Prostate gland (tissue), 2 donors: ENCODE measurements at regions not wholly inside any gene's neighbourhood (a gene's known extent, or its start where the extent isn't known, plus 50 kb on each side); places are given as distances from the start of the nearest gene placed in this dataset.

ENCODE experiments used
- POLR2AphosphoS5 ChIP-seq: sonication (generic); formaldehyde crosslinking; IDR thresholded peaks from one replicate; pipeline ENCODE4 v1.6.1; 2017; ENCODE audit warnings: antibody characterized with exemption
- TF ChIP-seq, protein P1 (sequence below), 4 experiments: fragments of 200-600 bp in 2 of 4; fragments of 450-650 bp in 2 of 4; sonication (generic) in 2 of 4; IDR thresholded peaks; 1 replicate in 3 of 4; 2 replicates in 1 of 4; pipeline ENCODE4 v1.5.1; 2016 to 2019; ENCODE audit warnings: antibody characterized with exemption in 4 of 4, mild to moderate bottlenecking in 2 of 4, moderate library complexity in 2 of 4

DNA sequence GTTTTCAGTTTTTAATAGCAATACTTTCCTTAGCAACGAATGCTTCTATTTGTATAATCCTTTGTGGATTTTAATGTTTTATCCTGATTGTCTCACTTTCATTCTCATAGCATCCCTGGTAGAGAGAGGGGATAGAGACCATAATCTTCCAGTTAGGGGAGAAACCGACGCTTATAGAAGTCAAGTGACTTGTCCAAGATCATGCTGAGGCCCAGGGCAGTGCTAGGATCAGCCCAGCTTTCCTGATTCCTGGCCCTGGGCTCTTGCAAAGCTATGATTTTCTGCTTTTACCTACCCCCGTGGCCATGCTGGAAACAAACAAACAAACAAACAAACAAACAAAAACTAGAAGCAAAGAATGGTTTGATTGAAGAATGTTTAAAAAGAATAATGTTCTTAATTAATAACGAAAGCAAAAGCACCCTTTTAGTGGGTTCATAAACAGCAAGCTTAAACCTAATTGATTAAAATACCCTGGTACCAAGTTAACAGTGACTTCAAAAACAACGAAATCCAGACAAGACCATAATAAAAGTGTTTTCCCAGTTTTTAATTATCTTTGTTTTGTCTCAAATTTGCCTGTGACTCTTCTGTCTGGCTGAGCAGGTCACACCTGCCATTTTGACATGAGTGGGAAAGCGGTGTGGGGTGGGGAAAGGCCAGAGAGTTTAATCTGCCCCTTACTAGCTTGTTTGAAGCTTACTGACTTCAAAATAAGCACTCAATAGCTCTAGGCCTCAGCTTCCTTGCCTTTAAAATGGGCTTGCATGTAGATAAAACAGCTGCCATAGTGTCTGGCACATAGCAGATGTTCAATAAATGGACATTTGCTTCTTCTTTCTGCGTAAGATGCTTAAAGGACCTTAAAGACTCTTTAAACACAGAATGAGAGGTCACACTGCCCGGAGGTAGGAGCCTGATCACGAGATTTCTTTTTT, 116.6 kb upstream of the MYCN start:
- TF ChIP-seq, protein P1, sequence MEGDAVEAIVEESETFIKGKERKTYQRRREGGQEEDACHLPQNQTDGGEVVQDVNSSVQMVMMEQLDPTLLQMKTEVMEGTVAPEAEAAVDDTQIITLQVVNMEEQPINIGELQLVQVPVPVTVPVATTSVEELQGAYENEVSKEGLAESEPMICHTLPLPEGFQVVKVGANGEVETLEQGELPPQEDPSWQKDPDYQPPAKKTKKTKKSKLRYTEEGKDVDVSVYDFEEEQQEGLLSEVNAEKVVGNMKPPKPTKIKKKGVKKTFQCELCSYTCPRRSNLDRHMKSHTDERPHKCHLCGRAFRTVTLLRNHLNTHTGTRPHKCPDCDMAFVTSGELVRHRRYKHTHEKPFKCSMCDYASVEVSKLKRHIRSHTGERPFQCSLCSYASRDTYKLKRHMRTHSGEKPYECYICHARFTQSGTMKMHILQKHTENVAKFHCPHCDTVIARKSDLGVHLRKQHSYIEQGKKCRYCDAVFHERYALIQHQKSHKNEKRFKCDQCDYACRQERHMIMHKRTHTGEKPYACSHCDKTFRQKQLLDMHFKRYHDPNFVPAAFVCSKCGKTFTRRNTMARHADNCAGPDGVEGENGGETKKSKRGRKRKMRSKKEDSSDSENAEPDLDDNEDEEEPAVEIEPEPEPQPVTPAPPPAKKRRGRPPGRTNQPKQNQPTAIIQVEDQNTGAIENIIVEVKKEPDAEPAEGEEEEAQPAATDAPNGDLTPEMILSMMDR (IDR thresholded peaks at IDR 0.05) = no peak
- no peak for TF ChIP-seq POLR2AphosphoS5
